Liver (tissue), 8 donors: ENCODE measurements at regions not wholly inside any gene's neighbourhood (a gene's known extent, or its start where the extent isn't known, plus 50 kb on each side); places are given as distances from the start of the nearest gene placed in this dataset.

Experiments
- DNase-seq: peaks from one replicate; pipeline ENCODE4 v3.0.0-alpha.2; 2017; ENCODE audit warnings: low spot score
- H3K27ac ChIP-seq, 2 donors: one replicate each; pipeline ENCODE4 v1.7.0; 2013; ENCODE audit warnings: inconsistent platforms in 2 of 2, low read length in 2 of 2, control low read depth in 1 of 2, low read depth in 1 of 2, mild to moderate bottlenecking in 1 of 2
- H3K27me3 ChIP-seq, 4 donors: one replicate each; pipeline versions ENCODE4 v1.6.1 to v1.7.0; 2013; ENCODE audit warnings: low read length in 3 of 4, inconsistent platforms in 1 of 4, mild to moderate bottlenecking in 1 of 4, moderate library complexity in 1 of 4; ENCODE audit not compliant: control insufficient read depth in 4 of 4, insufficient read depth in 4 of 4
- H3K36me3 ChIP-seq, 4 donors: one replicate each; pipeline versions ENCODE4 v1.6.1 to v1.7.0; 2013; ENCODE audit warnings: low read length in 3 of 4, mild to moderate bottlenecking in 3 of 4, low read depth in 1 of 4, moderate library complexity in 1 of 4; ENCODE audit not compliant: control insufficient read depth in 4 of 4, insufficient read depth in 3 of 4
- H3K4me1 ChIP-seq, 4 donors: one replicate each; pipeline versions ENCODE4 v1.6.1 to v1.7.0; 2013; ENCODE audit warnings: low read length in 3 of 4, mild to moderate bottlenecking in 3 of 4, moderate library complexity in 1 of 4; ENCODE audit not compliant: control insufficient read depth in 4 of 4, insufficient read depth in 4 of 4
- H3K4me3 ChIP-seq, 3 donors: one replicate each; pipeline versions ENCODE4 v1.6.1 to v1.7.0; 2013; ENCODE audit warnings: low read length in 3 of 3, control low read depth in 1 of 3, low read depth in 1 of 3, mild to moderate bottlenecking in 1 of 3
- H3K9ac ChIP-seq, 2 donors: one replicate each; pipeline ENCODE4 v1.7.0; 2013; ENCODE audit warnings: low read length in 2 of 2, mild to moderate bottlenecking in 2 of 2, moderate library complexity in 2 of 2, control low read depth in 1 of 2, low read depth in 1 of 2
- H3K9me3 ChIP-seq, 4 donors: one replicate each; pipeline versions ENCODE4 v1.6.1 to v1.7.0; 2013; ENCODE audit warnings: low read length in 3 of 4; ENCODE audit not compliant: control insufficient read depth in 4 of 4
- ATF3 ChIP-seq: IDR thresholded peaks from 2 replicates; pipeline ENCODE4 v1.6.1; 2016; ENCODE audit warnings: antibody characterized with exemption
- CTCF ChIP-seq: fragments of 150-350 bp; IDR thresholded peaks from 2 replicates; pipeline ENCODE4 v1.5.1; 2017; ENCODE audit warnings: improper control_type of control experiment, low read depth, low read length; ENCODE audit not compliant: missing input control
- FOXA1 ChIP-seq: IDR thresholded peaks from 2 replicates; pipeline ENCODE4 v1.6.1; 2016; ENCODE audit warnings: antibody characterized with exemption
- FOXA2 ChIP-seq: IDR thresholded peaks from 2 replicates; pipeline ENCODE4 v1.6.1; 2016; ENCODE audit warnings: antibody characterized with exemption
- GABPA ChIP-seq, 2 donors: IDR thresholded peaks in 1 of 2; conservative IDR thresholded peaks in 1 of 2; 2 replicates each; pipeline ENCODE4 v1.6.1; 2016; ENCODE audit warnings: antibody characterized with exemption in 2 of 2, mild to moderate bottlenecking in 1 of 2, moderate library complexity in 1 of 2
- HNF4A ChIP-seq, 2 donors: conservative IDR thresholded peaks; 2 replicates each; pipeline ENCODE4 v1.6.1; 2016; ENCODE audit warnings: antibody characterized with exemption in 2 of 2, mild to moderate bottlenecking in 2 of 2
- HNF4G ChIP-seq: IDR thresholded peaks from 2 replicates; pipeline ENCODE4 v1.6.1; 2016; ENCODE audit warnings: antibody characterized with exemption
- JUND ChIP-seq, 2 donors: IDR thresholded peaks; 2 replicates each; pipeline ENCODE4 v1.6.1; 2016; ENCODE audit warnings: antibody characterized with exemption in 2 of 2
- MAX ChIP-seq: IDR thresholded peaks from 2 replicates; pipeline ENCODE4 v1.6.1; 2016; ENCODE audit warnings: antibody characterized with exemption
- NR2F2 ChIP-seq: IDR thresholded peaks from 2 replicates; pipeline ENCODE4 v1.6.1; 2016; ENCODE audit warnings: antibody characterized with exemption
- RAD21 ChIP-seq, 2 donors: IDR thresholded peaks; 2 replicates each; pipeline ENCODE4 v1.6.1; 2016; ENCODE audit warnings: antibody characterized with exemption in 2 of 2, mild to moderate bottlenecking in 2 of 2
- RXRA ChIP-seq, 2 donors: IDR thresholded peaks; 2 replicates each; pipeline ENCODE4 v1.6.1; 2017 to 2018; ENCODE audit warnings: antibody characterized with exemption in 2 of 2, mild to moderate bottlenecking in 1 of 2
- SP1 ChIP-seq: IDR thresholded peaks from 2 replicates; pipeline ENCODE4 v1.6.1; 2018; ENCODE audit warnings: antibody characterized with exemption, mild to moderate bottlenecking
- TAF1 ChIP-seq: conservative IDR thresholded peaks from 2 replicates; pipeline ENCODE4 v1.6.1; 2016; ENCODE audit warnings: antibody characterized with exemption, mild to moderate bottlenecking
- YY1 ChIP-seq: IDR thresholded peaks from 2 replicates; pipeline ENCODE4 v1.6.1; 2016; ENCODE audit warnings: antibody characterized with exemption, mild to moderate bottlenecking
- ZBTB33 ChIP-seq: IDR thresholded peaks from 2 replicates; pipeline ENCODE4 v1.6.1; 2016; ENCODE audit warnings: antibody characterized with exemption
- whole genome bisulfite sequencing: extraction: QIAGEN DNeasy Blood & Tissue Kit; methylation state at CpG from one replicate; pipeline ENCODE4 v1.1.7; 2013; 5-methylcytosine and 5-hydroxymethylcytosine counted together
- donor health status: healthy.
- donor health status: healthy.
- donor health status: healthy.
- donor health status: healthy.
- donor health status: healthy.

- TF ChIP-seq CTCF: no peak
- no peak for TF ChIP-seq ATF3
These were observed 412.3 kb upstream of the ID4 start (continued) for GRCh38 chr6:19424853-19425252.

GRCh38 chr6:19427548-19427947 is 409.6 kb upstream of the ID4 start:
- TF ChIP-seq JUND (IDR thresholded peaks at IDR 0.05) (no peak), TAF1 (no peak), GABPA (IDR thresholded peaks at IDR 0.05 in 1 of 2, conservative IDR thresholded peaks at IDR 0.05 in 1 of 2) (no peak), RAD21 (IDR thresholded peaks at IDR 0.05) (no peak), MAX (no peak), HNF4G (no peak), FOXA1 (no peak), HNF4A (conservative IDR thresholded peaks at IDR 0.05) (no peak), ATF3 (no peak), YY1 (no peak), FOXA2 (no peak), NR2F2 (no peak), SP1 (no peak), ZBTB33 (no peak)

GRCh38 chr6:19432966-19433498 is 404.1 kb upstream of the ID4 start:
- no peak for DNase-seq
- Histone ChIP-seq H3K36me3 (no peaks in the 10 kb centered on the region), H3K4me1 (no peaks in the 10 kb centered on the region), H3K27me3 (no peaks in the 10 kb centered on the region), H3K27ac (no peak overlapping the region), H3K9me3 (no peaks in the 10 kb centered on the region), H3K4me3 (no peak overlapping the region), H3K9ac (no peak overlapping the region)
- 69% methylated on average over 10 of the region's 10 CpGs for WGBS
- no peak for TF ChIP-seq HNF4G
- TF ChIP-seq MAX: no peak
- TF ChIP-seq RXRA (IDR thresholded peaks at IDR 0.05): no peak
- no peak for TF ChIP-seq FOXA1
- no peak for TF ChIP-seq JUND (IDR thresholded peaks at IDR 0.05)
- no peak for TF ChIP-seq NR2F2

More at GRCh38 chr6:19427548-19427947, 409.6 kb upstream of the ID4 start:
- Histone ChIP-seq H3K36me3 (no peaks in the 10 kb centered on the region), H3K9me3 (no peaks in the 10 kb centered on the region), H3K4me3 (no peak overlapping the region), H3K9ac (no peak overlapping the region), H3K4me1 (no peaks in the 10 kb centered on the region), H3K27ac (no peak overlapping the region), H3K27me3 (no peaks in the 10 kb centered on the region)
- 44% methylated on average over 1 of the region's 1 CpG for WGBS
- DNase-seq: no peak
